ENCODE measurements at regions not wholly inside any gene's neighbourhood (a gene's known extent, or its start where the extent isn't known, plus 50 kb on each side); places are given as distances from the start of the nearest gene placed in this dataset.
"Not testable (repeated sequence)": the region's sequence is repeated elsewhere in the genome, so short reads cannot be mapped to it uniquely, and the experiment has no call there.

DNA sequence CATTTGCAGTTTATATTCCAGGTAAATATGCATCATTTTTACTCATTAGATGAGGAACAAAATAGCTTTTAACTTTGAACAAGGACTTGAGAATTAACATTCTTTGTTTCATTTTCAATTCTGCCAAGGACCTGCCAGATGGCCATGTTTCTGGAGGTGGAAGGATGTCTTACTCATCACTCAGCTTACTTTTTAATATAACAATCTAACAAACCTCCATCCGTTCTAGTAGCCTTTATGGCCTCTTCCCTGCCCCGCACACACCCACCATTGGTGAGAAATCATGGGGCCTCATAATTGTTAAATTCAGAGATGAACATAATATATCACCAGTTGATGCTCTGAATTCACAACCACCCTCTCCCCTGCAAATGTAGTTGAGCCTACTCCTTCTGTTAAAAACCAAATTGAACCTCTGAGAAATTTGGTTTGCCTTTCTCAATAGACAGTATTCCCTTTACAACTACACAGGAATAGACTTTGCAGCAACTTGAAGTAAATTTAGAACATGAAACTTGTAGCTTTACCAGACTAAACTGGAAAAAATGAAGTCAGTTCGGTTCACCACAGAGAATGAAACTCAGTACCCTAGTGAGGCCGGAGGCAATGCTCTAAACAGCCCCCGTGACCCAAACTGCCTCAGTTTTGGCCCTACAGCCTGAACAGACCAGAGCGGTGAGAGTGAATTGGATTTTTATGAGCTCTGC is 50.1 kb upstream of the ACSL4 start:
- DNase-seq = no peak

- DNase-seq = no peak
Measured at GRCh38 chrX:109783701-109784079, 50.6 kb upstream of the ACSL4 start.

GRCh38 chrX:109785053-109785452 is 52.0 kb upstream of the ACSL4 start:
- no peak for DNase-seq

DNA sequence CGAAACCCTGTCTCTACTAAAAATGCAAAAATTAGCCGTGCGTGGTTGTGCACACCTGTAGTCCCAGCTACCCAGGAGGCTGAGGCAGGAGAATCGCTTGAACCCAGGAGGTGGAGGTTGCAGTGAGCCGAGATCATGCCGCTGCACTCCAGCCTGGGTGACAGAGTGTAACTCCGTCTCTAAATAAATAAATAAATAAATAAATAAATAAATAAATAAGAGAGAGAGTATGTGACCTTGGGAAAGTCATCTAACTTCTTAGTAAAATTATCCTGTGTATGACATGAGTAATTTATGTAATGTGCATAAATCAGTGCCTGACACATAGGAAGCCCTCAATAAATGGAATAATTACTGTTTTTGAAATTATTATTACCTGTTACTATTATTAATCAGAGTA is 57.5 kb upstream of the ACSL4 start:
- not testable (repeated sequence) for DNase-seq

GRCh38 chrX:109793191-109793590 is 60.1 kb upstream of the ACSL4 start:
- no peak for DNase-seq

DNA sequence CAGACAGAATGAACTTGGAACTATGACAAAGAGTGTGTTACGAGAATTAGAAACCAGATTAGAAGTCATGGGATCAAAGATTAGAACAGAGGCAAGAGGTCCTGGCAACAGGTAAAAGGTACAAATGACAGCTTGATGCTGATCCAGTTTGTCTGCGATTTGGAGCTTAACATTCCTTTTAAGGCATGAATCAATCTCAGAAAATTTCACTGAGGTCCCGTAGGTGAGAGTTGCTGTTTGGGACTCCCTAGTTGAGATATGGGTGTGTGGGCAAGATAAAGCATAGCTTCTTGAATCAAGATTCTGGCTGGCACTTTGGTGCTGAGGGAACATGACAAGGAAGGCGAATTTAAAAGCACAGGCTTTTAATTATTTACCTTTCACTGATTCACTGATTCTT is 62.6 kb upstream of the ACSL4 start:
- DNase-seq = no peak

GRCh38 chrX:109797311-109797975 is 64.4 kb upstream of the ACSL4 start:
- no peak for DNase-seq

- DNase-seq = no peak
Measured at GRCh38 chrX:109812236-109812635, 79.2 kb upstream of the ACSL4 start.

- no peak for DNase-seq
Measured at GRCh38 chrX:109813236-109813635, 80.2 kb upstream of the ACSL4 start.

DNA sequence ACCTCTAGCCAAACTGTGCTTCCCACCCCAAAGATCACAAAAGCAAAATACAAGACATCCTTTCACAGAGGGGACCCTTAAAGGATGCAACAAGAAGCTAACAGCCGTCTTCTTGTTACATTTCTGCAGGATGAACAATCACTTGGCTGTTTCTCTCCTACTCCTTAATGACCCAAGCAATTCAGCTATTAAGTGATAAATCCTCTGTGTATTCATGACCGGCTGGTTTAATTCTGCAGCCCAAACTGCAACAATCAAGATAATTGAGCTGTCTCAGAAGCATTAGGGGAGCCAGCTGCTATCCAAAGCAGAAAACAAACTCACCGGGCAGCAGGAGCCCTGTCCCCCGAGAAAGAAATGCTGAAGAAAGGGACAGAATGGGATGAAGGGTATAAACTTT is 85.9 kb upstream of the ACSL4 start:
- no peak for DNase-seq

GRCh38 chrX:109822861-109823260 is 89.8 kb upstream of the ACSL4 start:
- DNase-seq = no peak

DNA sequence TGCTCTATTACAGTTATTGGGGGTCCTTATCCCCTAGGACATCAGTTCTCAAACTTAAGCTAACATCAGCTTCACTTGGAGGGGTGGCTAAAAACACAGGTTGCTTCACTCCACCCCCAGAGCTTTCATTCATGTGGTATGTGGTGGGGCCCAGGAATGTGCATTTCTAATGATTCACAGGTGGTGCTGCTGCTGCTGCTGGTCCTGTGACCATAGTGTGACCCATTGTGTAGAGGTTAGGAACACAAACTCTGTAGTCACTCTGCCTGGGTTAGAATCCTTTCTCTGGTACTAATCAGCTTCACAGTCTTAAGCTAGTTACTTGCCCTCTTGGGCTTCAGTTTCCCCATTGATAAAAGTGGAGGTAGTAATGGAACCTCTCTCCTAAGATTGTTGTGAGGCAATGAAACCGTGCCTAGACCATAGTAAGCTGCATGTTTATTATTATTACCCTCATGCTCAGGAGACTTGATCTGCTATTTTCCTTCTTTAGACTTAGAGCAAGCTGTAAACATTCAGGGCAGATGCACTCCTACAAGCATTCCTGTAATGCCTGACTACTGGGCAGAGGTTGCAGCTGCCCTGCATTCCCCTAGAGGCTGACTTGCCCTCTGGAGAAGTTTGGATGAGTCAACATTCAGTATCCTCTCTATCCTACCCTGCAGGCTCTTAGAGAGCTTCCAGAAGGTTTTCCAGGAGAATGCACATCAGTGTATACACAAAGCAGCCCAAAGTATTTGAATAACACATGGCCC is 94.1 kb upstream of the ACSL4 start:
- DNase-seq = no peak

DNA sequence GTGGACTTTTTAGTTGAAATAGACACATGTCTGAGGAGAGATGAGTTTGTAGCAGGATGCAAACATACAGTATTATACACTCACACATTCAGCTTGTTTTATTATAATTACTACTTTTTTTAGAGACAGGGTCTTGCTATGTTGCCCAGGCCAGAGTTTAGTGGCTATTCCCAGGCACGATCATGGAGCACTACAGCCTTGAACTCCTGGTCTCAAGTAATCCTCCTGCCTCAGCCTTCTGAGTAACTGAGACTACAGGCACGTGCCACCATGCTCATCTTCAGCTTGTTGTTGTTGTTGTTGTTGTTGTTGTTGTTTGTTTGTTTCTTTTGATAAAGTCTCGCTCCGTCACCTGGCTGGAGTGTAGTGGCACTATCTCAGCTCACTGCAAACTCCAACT is 94.7 kb upstream of the ACSL4 start:
- no peak for DNase-seq

- no peak for DNase-seq
Measured at GRCh38 chrX:109830157-109830703, 97.2 kb upstream of the ACSL4 start.

DNA sequence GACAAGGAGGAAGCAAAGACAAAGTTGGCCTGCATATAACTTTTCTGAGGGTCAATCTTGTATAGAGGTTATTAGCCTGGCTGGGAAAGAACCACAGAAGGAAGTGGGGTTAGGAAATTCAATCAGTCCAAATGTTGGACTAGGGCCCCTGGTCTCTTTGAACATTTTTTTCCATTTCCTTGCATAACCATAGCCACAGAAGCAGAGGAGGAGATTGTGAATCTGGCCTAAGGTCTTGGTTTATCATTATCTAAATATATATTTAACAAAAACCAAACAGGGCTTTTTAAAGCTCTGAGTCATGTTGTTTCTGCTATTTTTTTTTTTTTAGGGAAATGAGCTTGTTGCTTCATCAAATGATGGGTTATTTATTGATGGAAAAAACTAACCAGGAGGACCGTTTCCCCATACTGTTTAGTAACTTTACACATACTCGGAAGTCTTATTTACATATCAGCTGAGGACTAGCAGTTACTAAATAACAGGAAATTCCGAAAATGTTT is 97.7 kb upstream of the ACSL4 start:
- no peak for DNase-seq

- no peak for DNase-seq
Measured at GRCh38 chrX:109831326-109831985, 98.4 kb upstream of the ACSL4 start.

DNA sequence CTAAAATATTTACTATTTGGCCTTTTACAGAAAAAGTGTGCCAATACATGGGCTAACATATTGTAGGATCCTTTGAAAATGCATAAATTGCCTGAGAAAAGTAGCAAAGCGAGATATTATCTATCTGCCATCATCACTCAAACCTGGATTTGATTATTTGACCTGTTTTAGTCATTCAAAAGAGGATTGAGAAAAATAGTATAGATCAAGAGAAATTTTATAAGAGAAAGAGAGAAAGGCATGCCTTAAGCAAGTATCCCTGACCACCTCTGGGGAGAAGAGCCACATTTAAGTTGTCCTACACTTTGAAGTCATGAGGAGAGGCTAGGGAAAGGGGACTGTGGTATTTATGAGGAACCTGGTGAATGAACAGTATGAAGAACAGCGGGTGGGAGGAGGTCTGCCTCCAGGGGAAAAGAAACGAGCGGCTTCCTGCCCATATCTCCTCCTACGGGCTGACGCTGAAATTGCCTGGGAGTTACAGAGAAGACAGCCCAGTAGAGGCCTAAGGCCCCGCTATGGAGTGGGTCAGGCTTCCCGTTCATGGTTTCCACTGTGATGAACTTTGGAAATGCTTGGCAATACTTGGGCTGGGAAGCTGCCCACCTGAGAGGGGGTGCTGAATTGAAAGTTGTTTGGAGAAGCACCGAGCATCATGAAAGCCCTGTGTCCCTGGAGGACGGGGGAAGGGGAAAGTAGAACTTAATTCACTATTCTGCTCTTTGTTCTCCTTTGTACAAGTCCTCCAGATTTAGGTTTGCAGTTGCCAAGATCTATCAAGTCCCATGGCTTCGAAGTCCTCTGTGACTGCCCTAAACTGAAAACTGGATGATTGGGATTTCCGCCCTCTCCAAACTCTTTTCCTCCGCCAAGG is 106.9 kb upstream of the ACSL4 start:
- DNase-seq = no peak

GRCh38 chrX:109840585-109840984 is 107.5 kb upstream of the ACSL4 start:
- DNase-seq = no peak

DNA sequence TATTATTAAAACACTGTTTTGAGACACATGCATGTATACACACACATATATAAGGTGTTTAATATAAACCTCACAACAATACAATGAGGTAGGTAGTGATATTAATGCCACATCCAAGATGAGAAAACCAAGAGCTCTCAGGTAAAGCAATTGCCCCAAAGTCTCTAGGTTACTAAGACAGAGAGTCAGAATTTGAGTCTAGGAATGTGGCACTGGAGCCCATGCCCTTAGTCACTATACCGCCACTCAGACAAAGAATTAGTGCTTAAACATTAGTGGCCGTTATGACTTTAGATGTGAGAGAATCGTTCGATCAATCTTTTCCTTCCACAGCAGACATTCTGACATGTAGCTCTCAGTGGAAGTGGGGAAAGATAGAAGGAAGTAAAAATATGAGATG is 108.2 kb upstream of the ACSL4 start:
- no peak for DNase-seq

DNA sequence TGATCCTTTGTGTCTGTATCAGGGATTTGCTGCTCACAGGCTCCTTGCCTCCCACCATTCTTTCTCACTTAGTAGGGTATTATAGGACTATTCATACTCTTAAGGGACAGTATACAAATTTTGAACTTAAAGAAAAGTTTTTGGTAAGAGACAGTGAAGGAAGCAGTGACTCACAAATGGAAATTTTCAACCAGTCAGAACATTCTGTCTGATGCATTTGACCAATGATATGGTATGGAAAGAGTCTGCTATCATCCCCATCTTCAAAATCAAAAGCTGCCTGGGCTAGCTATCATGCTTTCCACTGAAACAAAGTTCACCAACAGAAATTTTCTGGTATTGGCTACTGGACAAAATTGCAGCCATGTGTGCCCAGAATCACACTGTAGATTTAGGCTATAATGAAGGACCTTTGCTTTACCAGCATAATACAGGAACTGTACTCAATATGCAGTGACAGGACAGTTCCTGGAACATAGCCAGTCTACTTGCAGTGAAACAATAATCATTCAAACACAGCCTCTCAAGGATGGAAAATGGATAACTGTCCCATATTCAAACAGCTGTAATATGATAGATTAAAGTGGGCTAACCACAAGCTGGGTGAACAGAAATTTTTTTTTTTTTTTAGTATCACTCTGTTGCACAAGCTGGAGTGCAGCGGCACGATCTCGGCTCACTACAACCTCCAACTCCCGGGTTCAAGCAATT is 109.0 kb upstream of the ACSL4 start:
- DNase-seq = no peak

- no peak for DNase-seq
Measured at GRCh38 chrX:109842611-109843010, 109.6 kb upstream of the ACSL4 start.
